ENCODE measurements at regions not wholly inside any gene's neighbourhood (a gene's known extent, or its start where the extent isn't known, plus 50 kb on each side); places are given as distances from the start of the nearest gene placed in this dataset.

GRCh38 chr12:66838366-66838765 is 159.5 kb upstream of the GRIP1 start:
- no peak for DNase-seq (ENCODE audit: low spot score)
- no peak for ATAC-seq

GRCh38 chr12:66848967-66849366 is 170.1 kb upstream of the GRIP1 start:
- ATAC-seq (no peak), DNase-seq (ENCODE audit: low spot score) (no peak)

- no peak for ATAC-seq
Observed at GRCh38 chr12:66851134-66851533, 172.3 kb upstream of the GRIP1 start.

GRCh38 chr12:66852091-66852490 is 173.2 kb upstream of the GRIP1 start:
- DNase-seq (ENCODE audit: low spot score): no peak
- ATAC-seq: no peak

More at GRCh38 chr12:66851134-66851533, 172.3 kb upstream of the GRIP1 start:
- no peak for DNase-seq (ENCODE audit: low spot score)

- ATAC-seq (no peak), DNase-seq (ENCODE audit: low spot score) (no peak)
Observed at GRCh38 chr12:66852765-66853164, 173.9 kb upstream of the GRIP1 start.

GRCh38 chr12:66859751-66860440 is 181.0 kb upstream of the GRIP1 start:
- ATAC-seq (no peak), DNase-seq (ENCODE audit: low spot score) (no peak)

- DNase-seq (ENCODE audit: low spot score) (peak; percentile 49), ATAC-seq (peak; percentile 82)
Observed at GRCh38 chr12:66860752-66861750, 182.2 kb upstream of the GRIP1 start.

GRCh38 chr12:66862356-66862985 is 183.6 kb upstream of the GRIP1 start:
- ATAC-seq (no peak), DNase-seq (ENCODE audit: low spot score) (no peak)

GRCh38 chr12:66863276-66863675 is 184.4 kb upstream of the GRIP1 start:
- DNase-seq (ENCODE audit: low spot score): no peak
- ATAC-seq: no peak

GRCh38 chr12:66877925-66878324 is 199.0 kb upstream of the GRIP1 start:
- DNase-seq (ENCODE audit: low spot score) (no peak), ATAC-seq (no peak)

GRCh38 chr12:66879409-66879808 is 200.5 kb upstream of the GRIP1 start:
- no peak for DNase-seq (ENCODE audit: low spot score)
- ATAC-seq: no peak

- DNase-seq (ENCODE audit: low spot score): no peak
- ATAC-seq: no peak
Observed at GRCh38 chr12:66881386-66881785, 202.5 kb upstream of the GRIP1 start.

- ATAC-seq: no peak
Observed at GRCh38 chr12:66884091-66884490, 205.2 kb upstream of the GRIP1 start.

GRCh38 chr12:66885115-66885875 is 206.4 kb upstream of the GRIP1 start:
- no peak for ATAC-seq
- no peak for DNase-seq (ENCODE audit: low spot score)

More at GRCh38 chr12:66884091-66884490, 205.2 kb upstream of the GRIP1 start:
- DNase-seq (ENCODE audit: low spot score): no peak

- no peak for ATAC-seq
Observed at GRCh38 chr12:66896797-66897196, 217.9 kb upstream of the GRIP1 start.

GRCh38 chr12:66898700-66899469 is 220.0 kb upstream of the GRIP1 start:
- no peak for ATAC-seq
- no peak for DNase-seq (ENCODE audit: low spot score)

More at GRCh38 chr12:66896797-66897196, 217.9 kb upstream of the GRIP1 start:
- no peak for DNase-seq (ENCODE audit: low spot score)

GRCh38 chr12:66899588-66899987 is 220.7 kb upstream of the GRIP1 start:
- no peak for DNase-seq (ENCODE audit: low spot score)
- ATAC-seq: no peak

- DNase-seq (ENCODE audit: low spot score): no peak
- no peak for ATAC-seq
Observed at GRCh38 chr12:66900616-66901015, 221.7 kb upstream of the GRIP1 start.

- ATAC-seq (no peak), DNase-seq (ENCODE audit: low spot score) (no peak)
Observed at GRCh38 chr12:66901138-66901932, 222.5 kb upstream of the GRIP1 start.
